AG09309 (cell line): ENCODE measurements at regions not wholly inside any gene's neighbourhood (a gene's known extent, or its start where the extent isn't known, plus 50 kb on each side); places are given as distances from the start of the nearest gene placed in this dataset.

Experiments used
- DNase-seq: peaks from one replicate; pipeline ENCODE4 v3.0.0-alpha.2; 2010; ENCODE audit warnings: low read depth
- H3K4me3 ChIP-seq: 2 replicates; pipeline ENCODE4 v1.5.1; 2011; ENCODE audit warnings: mild to moderate bottlenecking, low read depth, low read length, moderate library complexity; ENCODE audit not compliant: control insufficient read depth
- TF ChIP-seq, protein P1 (sequence below): IDR thresholded peaks from 2 replicates; pipeline ENCODE4 v1.5.1; 2011; ENCODE audit warnings: mild to moderate bottlenecking, low read depth, low read length, inconsistent platforms; ENCODE audit not compliant: insufficient read depth, control insufficient read depth; ENCODE audit errors: missing control alignments

DNA sequence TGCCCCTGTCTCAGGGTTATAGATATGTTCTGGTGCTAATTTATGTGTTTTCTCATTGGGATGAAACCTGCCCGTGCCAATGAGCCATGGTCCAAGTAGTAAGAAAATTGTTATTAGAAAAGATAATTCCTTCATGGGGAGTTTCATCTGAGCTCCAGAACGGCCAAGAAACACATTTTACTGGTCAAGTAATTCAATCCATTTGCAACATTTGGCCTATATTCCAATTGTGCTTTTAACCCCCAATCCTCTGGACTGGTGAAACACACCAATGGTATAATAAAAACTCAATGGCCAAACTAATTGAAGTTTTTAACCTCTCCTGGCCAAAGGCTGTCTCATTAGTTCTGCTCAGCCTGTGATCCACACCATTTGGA lies 53.7 kb upstream of the XCR1 start:
- TF ChIP-seq, protein P1, sequence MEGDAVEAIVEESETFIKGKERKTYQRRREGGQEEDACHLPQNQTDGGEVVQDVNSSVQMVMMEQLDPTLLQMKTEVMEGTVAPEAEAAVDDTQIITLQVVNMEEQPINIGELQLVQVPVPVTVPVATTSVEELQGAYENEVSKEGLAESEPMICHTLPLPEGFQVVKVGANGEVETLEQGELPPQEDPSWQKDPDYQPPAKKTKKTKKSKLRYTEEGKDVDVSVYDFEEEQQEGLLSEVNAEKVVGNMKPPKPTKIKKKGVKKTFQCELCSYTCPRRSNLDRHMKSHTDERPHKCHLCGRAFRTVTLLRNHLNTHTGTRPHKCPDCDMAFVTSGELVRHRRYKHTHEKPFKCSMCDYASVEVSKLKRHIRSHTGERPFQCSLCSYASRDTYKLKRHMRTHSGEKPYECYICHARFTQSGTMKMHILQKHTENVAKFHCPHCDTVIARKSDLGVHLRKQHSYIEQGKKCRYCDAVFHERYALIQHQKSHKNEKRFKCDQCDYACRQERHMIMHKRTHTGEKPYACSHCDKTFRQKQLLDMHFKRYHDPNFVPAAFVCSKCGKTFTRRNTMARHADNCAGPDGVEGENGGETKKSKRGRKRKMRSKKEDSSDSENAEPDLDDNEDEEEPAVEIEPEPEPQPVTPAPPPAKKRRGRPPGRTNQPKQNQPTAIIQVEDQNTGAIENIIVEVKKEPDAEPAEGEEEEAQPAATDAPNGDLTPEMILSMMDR = no peak
- H3K4me3 ChIP-seq = no peak overlapping the region
- no peak for DNase-seq

DNA sequence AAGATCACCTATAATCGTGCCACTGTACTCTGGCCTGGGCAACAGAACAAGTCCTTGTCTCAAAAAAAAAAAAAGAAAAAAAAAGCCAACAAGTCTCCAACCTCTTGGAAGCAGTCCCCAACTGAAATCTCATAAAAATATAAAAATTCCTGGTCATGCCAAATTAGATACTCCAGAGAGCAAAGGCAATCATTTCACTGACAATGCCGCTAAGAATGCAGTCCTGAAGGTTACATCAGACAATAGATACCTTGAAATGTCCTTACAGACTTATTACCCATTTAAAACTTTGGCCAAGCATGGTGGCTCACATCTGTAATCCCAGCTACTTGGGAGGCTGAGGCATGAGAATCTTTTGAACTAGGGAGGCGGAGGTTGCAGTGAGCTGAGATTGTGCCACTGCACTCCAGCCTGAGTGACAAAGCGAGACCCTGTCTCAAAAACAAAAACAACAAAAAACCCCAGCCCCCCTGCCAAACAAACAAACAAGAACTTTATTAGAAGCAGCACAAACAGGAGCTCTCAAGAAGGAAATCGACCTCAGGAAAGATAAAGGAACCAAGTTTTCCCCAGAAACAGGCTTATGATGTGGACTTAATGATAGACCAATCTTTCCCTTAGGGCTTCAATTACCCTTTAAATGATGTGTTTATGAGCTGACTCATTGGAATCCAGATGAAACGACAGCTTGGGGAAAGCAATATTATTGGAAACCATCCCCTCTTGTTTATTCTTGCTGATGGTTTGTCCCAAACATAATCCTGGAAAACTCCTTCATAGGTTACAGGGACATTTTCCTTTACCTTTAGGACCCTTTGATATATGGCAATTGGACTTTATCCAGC lies 53.1 kb upstream of the XCR1 start:
- TF ChIP-seq, protein P1 = no peak

DNA sequence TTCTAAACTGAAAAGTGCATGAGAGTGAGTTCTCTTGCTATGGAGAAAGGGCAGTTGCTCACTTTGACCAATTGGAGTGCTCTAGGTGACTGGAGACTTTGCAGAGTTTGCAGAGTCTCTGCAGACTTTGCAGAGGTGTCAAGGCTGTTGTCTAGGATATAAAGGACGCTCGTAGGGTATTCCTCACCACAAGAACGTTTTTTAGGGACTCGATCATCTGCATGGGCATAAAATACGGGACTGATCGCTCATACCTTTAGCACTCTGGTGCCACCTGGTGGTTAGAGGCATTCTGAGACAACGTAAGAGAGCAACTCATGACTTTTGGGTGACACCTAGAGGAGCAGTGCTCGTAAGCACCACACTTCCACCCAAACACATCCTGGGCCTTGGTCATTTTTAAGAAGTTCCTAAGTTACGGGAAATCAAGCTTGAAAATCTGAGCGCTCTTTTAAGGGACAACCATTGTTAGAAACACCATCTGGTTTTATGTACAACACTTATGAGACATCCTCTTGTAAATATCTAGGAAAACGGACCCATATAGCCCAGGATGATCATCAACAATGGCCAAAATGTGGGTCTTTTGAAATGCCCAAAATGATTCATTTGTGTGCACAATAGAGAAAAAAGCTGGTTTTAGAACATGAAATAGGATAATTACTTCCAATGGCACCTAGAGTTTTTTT lies 51.6 kb upstream of the XCR1 start:
- TF ChIP-seq, protein P1 = peak; percentile 98
- DNase-seq = peak; percentile 84
- no peak overlapping the region for H3K4me3 ChIP-seq

More for the DNA sequence above, 53.1 kb upstream of the XCR1 start:
- DNase-seq = no peak
- no peak overlapping the region for H3K4me3 ChIP-seq
